GM21717 (cell line): ENCODE measurements at regions not wholly inside any gene's neighbourhood (a gene's known extent, or its start where the extent isn't known, plus 50 kb on each side); places are given as distances from the start of the nearest gene placed in this dataset.

Source experiments
- ATAC-seq: cut with Tn5 transposase; IDR thresholded peaks from one replicate; pipeline ENCODE4 v1.9.1; 2021; ENCODE audit warnings: mild to moderate bottlenecking, moderate library complexity; ENCODE audit not compliant: unreplicated experiment

GRCh38 chr1:235027076-235027861 lies 101.4 kb downstream of the TOMM20 start:
- ATAC-seq = no peak

- no peak for ATAC-seq
Measured at GRCh38 chr1:235025422-235025984, 103.1 kb downstream of the TOMM20 start.

DNA sequence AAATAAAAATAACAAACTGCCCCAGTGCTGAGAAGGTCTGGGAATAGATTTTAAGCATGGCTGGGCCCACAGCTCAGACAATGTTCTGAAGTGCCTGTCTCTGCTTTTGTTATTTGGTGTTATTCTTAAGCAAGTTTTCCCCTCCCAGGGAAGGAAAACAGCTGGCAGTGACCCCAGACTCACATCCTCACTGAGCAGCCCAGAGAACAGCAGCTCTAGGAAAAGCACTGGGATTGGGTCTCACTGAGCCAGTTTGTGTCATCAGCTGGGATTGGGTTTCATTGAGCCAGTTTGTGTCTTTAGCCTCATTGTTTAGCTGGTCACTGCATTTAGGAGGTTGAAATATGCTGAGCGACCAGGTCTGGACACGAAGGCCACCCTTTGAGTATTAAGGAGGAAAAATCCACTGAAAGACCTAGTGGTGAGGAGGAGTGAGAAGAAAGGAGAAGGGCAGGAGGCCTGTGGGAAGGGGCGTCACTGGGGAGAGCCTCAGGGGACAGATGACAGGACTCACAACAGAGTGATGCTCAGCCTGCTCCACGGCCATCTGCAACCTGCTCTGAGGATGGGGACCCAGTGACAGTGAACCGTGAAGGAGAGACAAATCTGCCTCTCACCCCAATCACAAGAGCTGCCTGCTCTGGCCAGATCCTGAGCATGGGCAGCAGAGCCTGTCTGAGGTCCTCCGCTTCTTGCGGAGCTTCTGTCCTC lies 103.8 kb downstream of the TOMM20 start:
- no peak for ATAC-seq

DNA sequence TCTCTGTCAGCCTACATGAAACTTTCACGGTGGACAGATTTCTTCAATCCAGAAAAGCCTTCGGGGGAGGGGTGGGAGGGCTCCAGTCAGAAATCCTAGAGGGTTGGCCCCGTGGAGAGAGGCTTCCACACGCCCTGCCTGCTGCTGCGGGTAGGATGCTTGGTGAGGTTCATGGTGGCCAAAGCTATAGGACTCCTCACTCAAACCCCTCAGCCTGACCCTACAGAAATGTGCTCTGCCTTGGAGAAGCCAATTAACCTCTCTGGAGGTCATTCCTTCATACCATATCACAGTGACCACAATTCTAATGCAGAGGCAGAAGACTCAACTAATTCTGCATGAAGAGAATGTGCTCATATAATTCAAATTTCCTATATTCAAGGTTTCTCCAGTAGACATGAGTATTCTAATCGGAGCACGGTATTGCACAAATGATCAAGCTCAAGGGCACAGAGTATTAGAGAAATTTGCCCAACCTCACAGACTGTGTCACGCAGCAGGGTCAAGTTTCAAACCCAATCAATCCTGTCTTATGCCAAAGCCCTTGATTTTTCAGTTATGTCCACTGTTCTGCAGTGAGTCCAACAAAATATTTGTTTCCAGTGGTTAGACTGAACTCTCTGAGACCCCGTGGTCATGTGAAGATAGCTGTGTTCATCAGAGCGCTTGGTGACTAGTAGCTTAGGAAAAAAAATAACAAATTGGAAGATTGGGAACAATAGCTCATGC lies 104.8 kb downstream of the TOMM20 start:
- no peak for ATAC-seq

DNA sequence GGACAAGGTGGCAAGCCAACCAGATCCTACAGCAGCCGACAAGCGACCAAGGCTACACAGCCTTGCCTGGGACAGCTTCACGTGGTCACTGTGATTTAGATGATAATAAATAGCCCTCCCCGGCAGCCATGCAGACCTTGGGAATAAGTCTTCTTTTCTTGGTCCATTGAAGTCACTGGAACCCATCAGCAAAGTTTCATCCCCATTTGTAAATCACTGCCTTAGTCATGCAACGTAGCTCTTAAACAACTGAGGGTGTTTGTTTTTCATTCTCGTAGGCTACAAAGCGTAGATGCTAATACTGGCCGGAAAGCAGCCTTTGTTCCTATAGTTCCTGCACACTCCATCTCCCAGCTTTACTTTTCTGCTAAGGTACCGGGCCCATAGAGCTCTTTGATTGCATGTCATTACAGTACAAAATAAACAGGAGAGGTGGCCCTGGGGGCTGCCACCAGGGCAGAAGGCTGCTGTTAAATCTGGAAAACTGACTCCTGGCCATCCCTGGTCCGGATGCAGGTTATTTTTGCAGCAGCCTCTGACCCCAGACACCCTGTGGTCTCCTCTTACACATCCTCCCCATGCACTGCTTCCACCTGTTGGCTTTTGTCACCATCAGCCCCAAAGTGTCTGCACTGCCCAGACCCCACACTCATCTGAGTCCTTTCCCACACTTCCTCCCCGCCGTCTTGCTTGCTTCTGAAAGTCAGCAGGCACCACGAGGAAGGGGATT lies 105.5 kb downstream of the TOMM20 start:
- peak; percentile 53 for ATAC-seq

DNA sequence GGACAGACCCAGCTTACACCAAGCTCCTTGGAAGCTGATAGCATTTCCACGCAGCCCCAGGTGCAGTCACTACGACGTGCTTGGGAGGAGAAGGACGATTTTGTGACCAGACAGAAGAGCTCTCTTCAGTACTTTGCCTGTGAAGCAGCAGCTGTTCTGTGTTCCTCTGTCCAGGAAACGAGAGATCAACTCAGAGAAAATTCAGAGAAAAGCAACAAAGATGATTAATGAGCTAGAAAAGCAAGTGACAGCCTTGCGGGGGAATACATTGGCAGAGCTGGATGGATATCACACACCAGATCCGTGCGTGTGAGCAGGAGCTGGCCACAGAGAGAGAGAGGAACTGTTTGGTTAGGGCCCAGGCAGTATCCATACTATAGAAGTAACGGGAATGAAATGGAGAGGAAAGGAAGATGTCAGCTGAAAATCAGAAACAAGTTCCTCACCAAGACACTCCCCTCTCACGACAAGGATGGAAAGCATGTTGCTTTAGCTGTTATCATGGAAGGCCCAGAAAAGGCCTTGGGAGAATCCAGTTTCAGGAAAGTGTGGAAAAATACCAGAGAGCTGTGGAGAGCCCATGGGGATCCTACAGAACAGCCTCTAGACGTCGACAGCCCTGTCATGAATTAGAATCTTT lies 106.2 kb downstream of the TOMM20 start:
- ATAC-seq = no peak

GRCh38 chr1:235021815-235022214 lies 106.8 kb downstream of the TOMM20 start:
- no peak for ATAC-seq

GRCh38 chr1:235021321-235021720 lies 107.3 kb downstream of the TOMM20 start:
- ATAC-seq = no peak

- no peak for ATAC-seq
Measured at GRCh38 chr1:235019961-235020360, 108.7 kb downstream of the TOMM20 start.

- no peak for ATAC-seq
Measured at GRCh38 chr1:235019471-235019870, 109.2 kb downstream of the TOMM20 start.

GRCh38 chr1:235018720-235019444 lies 109.8 kb downstream of the TOMM20 start:
- ATAC-seq = no peak

GRCh38 chr1:235018161-235018560 lies 110.5 kb downstream of the TOMM20 start:
- ATAC-seq = no peak

GRCh38 chr1:235017719-235018118 lies 110.9 kb downstream of the TOMM20 start:
- ATAC-seq = no peak

GRCh38 chr1:235017191-235017590 lies 111.4 kb downstream of the TOMM20 start:
- no peak for ATAC-seq

GRCh38 chr1:235015291-235015985 lies 113.2 kb downstream of the TOMM20 start:
- peak; percentile 36 for ATAC-seq

- no peak for ATAC-seq
Measured at GRCh38 chr1:235014756-235015155, 113.9 kb downstream of the TOMM20 start.

DNA sequence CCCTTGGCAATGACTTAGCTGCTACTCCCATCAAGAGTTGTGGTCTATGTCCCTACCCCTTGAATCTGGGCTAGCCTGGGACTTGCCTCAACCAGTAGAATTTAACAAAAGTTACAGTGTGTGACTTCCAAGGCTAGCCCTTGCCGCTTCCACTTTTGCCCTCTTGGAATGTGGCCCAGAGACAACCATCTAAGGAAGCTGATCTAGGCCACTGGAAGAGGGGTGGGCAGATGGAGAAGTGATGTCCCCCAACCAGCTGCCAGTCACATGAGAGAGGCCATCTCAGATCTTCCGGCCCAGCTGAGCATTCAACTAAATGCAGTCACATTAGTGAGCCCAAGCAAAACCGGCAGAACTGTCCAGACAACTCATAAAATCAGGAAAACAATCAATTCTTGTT lies 115.1 kb downstream of the TOMM20 start:
- no peak for ATAC-seq

DNA sequence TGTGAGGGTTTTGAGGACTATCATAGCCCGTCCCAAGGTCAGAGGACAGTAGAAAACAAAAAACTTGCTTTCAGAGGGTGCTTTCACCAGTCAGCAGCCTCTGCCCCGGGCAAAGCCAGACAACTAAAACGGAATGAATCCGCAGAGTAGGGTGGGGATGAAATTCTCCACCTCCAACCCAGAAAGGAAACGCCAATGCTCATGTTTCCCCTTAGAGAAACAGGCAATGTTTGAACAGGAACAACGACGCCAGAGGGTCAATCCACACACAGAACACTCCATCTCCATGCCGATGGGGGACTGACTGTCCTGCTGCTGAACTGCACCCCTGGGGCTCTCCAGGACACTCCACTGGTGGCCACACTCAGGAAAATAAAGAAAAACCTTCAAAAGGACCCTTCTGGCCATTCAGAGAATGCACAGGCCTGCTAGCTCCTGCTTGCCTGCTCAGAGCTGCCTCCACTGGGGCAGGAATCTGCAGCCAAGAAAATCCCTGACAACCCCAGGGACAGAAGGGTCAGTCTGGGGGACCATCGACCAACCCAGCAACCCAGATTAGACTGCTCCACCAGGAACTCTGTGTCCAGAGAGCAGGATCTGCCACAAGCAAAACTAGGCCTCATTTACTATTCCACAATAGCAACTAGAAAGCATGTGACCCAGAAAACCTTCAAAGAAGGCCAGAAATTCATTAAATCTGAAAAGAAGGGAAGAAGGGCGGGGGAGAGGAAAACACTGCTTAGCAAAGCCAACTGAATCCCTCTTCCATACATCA lies 116.0 kb downstream of the TOMM20 start:
- ATAC-seq = peak; percentile 0
